GM10248 (cell line): ENCODE measurements at regions not wholly inside any gene's neighbourhood (a gene's known extent, or its start where the extent isn't known, plus 50 kb on each side); places are given as distances from the start of the nearest gene placed in this dataset.

Source experiments
- CTCF ChIA-PET: fragments of 300-600 bp; sonication (Branson Sonifier 250); formaldehyde crosslinking; extraction: SDS; loops from one replicate; lab custom pipeline; 2021; ENCODE audit warnings: antibody characterized with exemption; lab: Yijun Ruan, JAX
- POLR2A ChIA-PET: fragments of 350-650 bp; sonication (Branson Sonifier 250); formaldehyde crosslinking; extraction: SDS; loops from one replicate; lab custom pipeline; 2020; ENCODE audit warnings: antibody characterized with exemption; lab: Yijun Ruan, JAX
- DNase-seq: peaks from one replicate; pipeline ENCODE4 v3.0.0; 2012; ENCODE audit errors: extremely low spot score
- CTCF ChIP-seq: IDR thresholded peaks from 2 replicates; pipeline ENCODE4 v1.5.1; 2012; ENCODE audit warnings: mild to moderate bottlenecking, low read depth; ENCODE audit errors: extremely low read depth, missing control alignments, control extremely low read depth

- ChIA-PET POLR2A (no interaction called here), CTCF (no interaction called here)
- no peak for TF ChIP-seq CTCF
- DNase-seq, result no peak
Measured at GRCh38 chr7:27351786-27352185, 109.2 kb downstream of the EVX1 start.

- no peak for DNase-seq
- ChIA-PET CTCF (interaction anchor here (1.3 kb wide), 1 partner anchor 25 kb away, joined by 3 read pairs; no protein-coding TSS in a partner anchor), POLR2A (no interaction called here)
- no peak for TF ChIP-seq CTCF
Measured at GRCh38 chr7:27359181-27360125, 116.9 kb downstream of the EVX1 start.

GRCh38 chr7:27361522-27361921, 118.9 kb downstream of the EVX1 start:
- no peak for TF ChIP-seq CTCF
- CTCF ChIA-PET, result interaction anchor here (2.1 kb wide), 1 partner anchor 9 kb away, joined by 6 read pairs; no protein-coding TSS in a partner anchor
- DNase-seq, result no peak
- POLR2A ChIA-PET, result no interaction called here

GRCh38 chr7:27362026-27362425, 119.4 kb downstream of the EVX1 start:
- DNase-seq, result no peak
- POLR2A ChIA-PET, result no interaction called here
- CTCF ChIA-PET, result interaction anchor here (2.1 kb wide), 1 partner anchor 9 kb away, joined by 6 read pairs; no protein-coding TSS in a partner anchor
- TF ChIP-seq CTCF, result no peak

- TF ChIP-seq CTCF, result no peak
- POLR2A ChIA-PET, result no interaction called here
- CTCF ChIA-PET, result no interaction called here
- no peak for DNase-seq
Measured at GRCh38 chr7:27364344-27364758, 121.7 kb downstream of the EVX1 start.

GRCh38 chr7:27367179-27367932, 124.8 kb downstream of the EVX1 start:
- no peak for TF ChIP-seq CTCF
- POLR2A ChIA-PET, result no interaction called here
- no peak for DNase-seq
- CTCF ChIA-PET, result no interaction called here
